H1 (cell line): ENCODE measurements at regions not wholly inside any gene's neighbourhood (a gene's known extent, or its start where the extent isn't known, plus 50 kb on each side); places are given as distances from the start of the nearest gene placed in this dataset.

ENCODE experiments used
- CTCF ChIA-PET: fragments of 300-600 bp; sonication (Branson Sonifier 250); formaldehyde crosslinking; loops from one replicate; lab custom pipeline; 2021; ENCODE audit not compliant: partially characterized antibody; lab: Charles Lee
- POLR2A ChIA-PET: fragments of 300-600 bp; sonication (Branson Sonifier 250); formaldehyde crosslinking; loops from one replicate; lab custom pipeline; 2021; ENCODE audit warnings: inconsistent platforms; ENCODE audit not compliant: partially characterized antibody; lab: Charles Lee
- DNase-seq, 2 experiments: peaks; one replicate each; pipeline versions ENCODE4 v3.0.0 to v3.0.0-alpha.2; 2010 to 2022; ENCODE audit warnings: low spot score in 2 of 2, low read depth in 1 of 2, mixed read lengths in 1 of 2
- FAIRE-seq: peaks from 2 replicates; lab custom pipeline; 2011; peaks lifted over from hg19 to GRCh38; lab: Jason Lieb, UNC
- H2AFZ ChIP-seq: 2 replicates; pipeline ENCODE4 v1.8.1; 2012; ENCODE audit warnings: low read length, inconsistent platforms
- H2AK5ac ChIP-seq: 2 replicates; pipeline ENCODE4 v1.6.1; 2013; ENCODE audit warnings: low read depth, low read length
- H2BK120ac ChIP-seq: replicated peaks from 2 replicates; pipeline ENCODE3; 2013; ENCODE audit warnings: low read depth, low read length, inconsistent platforms
- H2BK12ac ChIP-seq: 2 replicates; pipeline ENCODE4 v1.6.1; 2013; ENCODE audit warnings: low read depth, low read length
- H2BK15ac ChIP-seq: 2 replicates; pipeline ENCODE4 v1.6.1; 2013; ENCODE audit warnings: low read length
- H2BK20ac ChIP-seq: 2 replicates; pipeline ENCODE4 v1.6.1; 2013; ENCODE audit warnings: low read length
- H2BK5ac ChIP-seq: 2 replicates; pipeline ENCODE4 v1.6.1; 2013; ENCODE audit warnings: low read depth, low read length
- H3K14ac ChIP-seq: 2 replicates; pipeline ENCODE4 v1.6.1; 2013; ENCODE audit warnings: inconsistent platforms; ENCODE audit not compliant: insufficient read length
- H3K18ac ChIP-seq: 2 replicates; pipeline ENCODE4 v1.6.1; 2013; ENCODE audit warnings: low read length; ENCODE audit errors: extremely low read depth
- H3K23ac ChIP-seq: 2 replicates; pipeline ENCODE4 v1.6.1; 2013; ENCODE audit warnings: inconsistent platforms; ENCODE audit not compliant: insufficient read length
- H3K23me2 ChIP-seq: 2 replicates; pipeline ENCODE4 v1.6.1; 2013; ENCODE audit warnings: low read depth, low read length
- H3K27ac ChIP-seq: 2 replicates; pipeline ENCODE4 v1.6.1; 2011; ENCODE audit warnings: low read depth, low read length, inconsistent platforms
- H3K27me3 ChIP-seq, 4 experiments: replicated peaks in 1 of 4; 1 replicate in 1 of 4; 2 replicates in 3 of 4; pipeline versions ENCODE4 v1.6.1 to v1.8.1; 2011 to 2013; ENCODE audit warnings: low read length in 3 of 4, mild to moderate bottlenecking in 3 of 4, inconsistent platforms in 2 of 4, mixed read lengths in 2 of 4, moderate library complexity in 1 of 4; ENCODE audit not compliant: control insufficient read depth in 3 of 4, insufficient read depth in 3 of 4; ENCODE audit errors: extremely low read depth in 1 of 4
- H3K36me3 ChIP-seq, 4 experiments: 2 replicates each; pipeline versions ENCODE4 v1.6.1 to v1.8.1; 2011 to 2013; ENCODE audit warnings: mild to moderate bottlenecking in 4 of 4, low read length in 3 of 4, moderate library complexity in 2 of 4, control low read depth in 1 of 4, inconsistent platforms in 1 of 4; ENCODE audit not compliant: insufficient read depth in 4 of 4, control insufficient read depth in 2 of 4
- H3K4ac ChIP-seq: replicated peaks from 2 replicates; pipeline ENCODE3; 2013; ENCODE audit warnings: low read length, low read depth, mixed read lengths, inconsistent platforms; ENCODE audit not compliant: insufficient read length
- H3K4me1 ChIP-seq, 4 experiments: replicated peaks in 1 of 4; 1 replicate in 1 of 4; 2 replicates in 3 of 4; pipeline versions ENCODE4 v1.6.1 to v1.8.1; 2011 to 2013; ENCODE audit warnings: low read length in 3 of 4, inconsistent platforms in 2 of 4, mixed read lengths in 1 of 4; ENCODE audit not compliant: insufficient read depth in 4 of 4, control insufficient read depth in 3 of 4
- H3K4me2 ChIP-seq, 2 experiments: 2 replicates each; pipeline versions ENCODE4 v1.6.1 to v1.8.1; 2011 to 2013; ENCODE audit warnings: low read depth in 2 of 2, low read length in 2 of 2, control low read depth in 1 of 2, inconsistent platforms in 1 of 2, mild to moderate bottlenecking in 1 of 2; ENCODE audit not compliant: insufficient read depth in 1 of 2
- H3K4me3 ChIP-seq, 4 experiments: fragments of 200-600, 300-600 bp in 1 of 4; sonication (generic), shearing (Covaris generic), sonication (Bioruptor Twin) in 1 of 4; 2 replicates each; pipeline versions ENCODE4 v1.5.1 to v1.8.1; 2011 to 2016; ENCODE audit warnings: low read length in 4 of 4, low read depth in 3 of 4, control low read depth in 2 of 4, inconsistent platforms in 2 of 4, mild to moderate bottlenecking in 2 of 4, mixed read lengths in 1 of 4, moderate library complexity in 1 of 4; ENCODE audit not compliant: insufficient read depth in 2 of 4; ENCODE audit errors: extremely low read depth in 1 of 4
- H3K56ac ChIP-seq: replicated peaks from 2 replicates; pipeline ENCODE3; 2013; ENCODE audit warnings: low read depth, mild to moderate bottlenecking, mixed read lengths, low read length, inconsistent platforms; ENCODE audit not compliant: insufficient read length
- H3K79me1 ChIP-seq: 2 replicates; pipeline ENCODE4 v1.6.1; 2013; ENCODE audit warnings: low read depth, low read length, control low read depth
- H3K79me2 ChIP-seq, 2 experiments: 2 replicates each; pipeline versions ENCODE4 v1.6.1 to v1.8.1; 2012 to 2013; ENCODE audit warnings: low read length in 2 of 2, mild to moderate bottlenecking in 2 of 2, inconsistent platforms in 1 of 2; ENCODE audit not compliant: insufficient read depth in 2 of 2, control insufficient read depth in 1 of 2
- H3K9ac ChIP-seq, 4 experiments: replicated peaks in 1 of 4; 1 replicate in 1 of 4; 2 replicates in 3 of 4; pipeline versions ENCODE4 v1.6.1 to v1.8.1; 2011 to 2013; ENCODE audit warnings: low read depth in 3 of 4, low read length in 3 of 4, control low read depth in 2 of 4, mild to moderate bottlenecking in 2 of 4, moderate library complexity in 2 of 4, inconsistent platforms in 1 of 4; ENCODE audit errors: extremely low read depth in 1 of 4
- H3K9me3 ChIP-seq, 2 experiments: 2 replicates each; pipeline versions ENCODE4 v1.6.1 to v1.8.1; 2012 to 2013; ENCODE audit warnings: mild to moderate bottlenecking in 2 of 2, moderate library complexity in 2 of 2, control low read depth in 1 of 2, inconsistent platforms in 1 of 2, low read depth in 1 of 2, low read length in 1 of 2, mixed read lengths in 1 of 2; ENCODE audit not compliant: insufficient read depth in 2 of 2
- H4K20me1 ChIP-seq, 2 experiments: replicated peaks in 1 of 2; 2 replicates each; pipeline versions ENCODE3 to v1.8.1; 2011 to 2013; ENCODE audit warnings: inconsistent platforms in 2 of 2, low read length in 2 of 2, mild to moderate bottlenecking in 1 of 2; ENCODE audit not compliant: insufficient read depth in 2 of 2, control insufficient read depth in 1 of 2
- H4K5ac ChIP-seq: 2 replicates; pipeline ENCODE4 v1.6.1; 2013; ENCODE audit warnings: low read length, low read depth, mixed read lengths, inconsistent platforms; ENCODE audit not compliant: insufficient read length
- H4K8ac ChIP-seq: 2 replicates; pipeline ENCODE4 v1.8.0; 2013; ENCODE audit warnings: mild to moderate bottlenecking, moderate library complexity, low read length, inconsistent platforms; ENCODE audit not compliant: insufficient read depth; ENCODE audit errors: extremely low read depth
- H4K91ac ChIP-seq: replicated peaks from 2 replicates; pipeline ENCODE3; 2013; ENCODE audit warnings: low read length, mixed read lengths, inconsistent platforms; ENCODE audit not compliant: insufficient read length
- BACH1 ChIP-seq: IDR thresholded peaks from 2 replicates; pipeline ENCODE4 v1.6.1; 2012; ENCODE audit warnings: low read length, improper control_type of control experiment
- BRCA1 ChIP-seq: IDR thresholded peaks from 2 replicates; pipeline ENCODE4 v1.6.1; 2012; ENCODE audit warnings: low read depth, low read length, improper control_type of control experiment
- CBX8 ChIP-seq: fragments of 300-800, 300-1000 bp; sonication (generic); IDR thresholded peaks from 2 replicates; pipeline ENCODE4 v1.7.1; 2016; ENCODE audit warnings: low read depth, low read length, borderline replicate concordance
- EGR1 ChIP-seq: IDR thresholded peaks from 2 replicates; pipeline ENCODE4 v1.6.1; 2011; ENCODE audit warnings: low read depth, low read length, borderline replicate concordance
- HDAC6 ChIP-seq: IDR thresholded peaks from one replicate; pipeline ENCODE4 v1.7.1; 2012; ENCODE audit warnings: low read depth, mild to moderate bottlenecking, inconsistent platforms, low read length, moderate library complexity
- JUND ChIP-seq: IDR thresholded peaks from 2 replicates; pipeline ENCODE4 v1.6.1; 2011; ENCODE audit warnings: mild to moderate bottlenecking, improper control_type of control experiment, low read length
- MAFK ChIP-seq: IDR thresholded peaks from 2 replicates; pipeline ENCODE4 v1.6.1; 2012; ENCODE audit warnings: low read depth, mild to moderate bottlenecking, improper control_type of control experiment, low read length
- RAD21 ChIP-seq, 2 experiments: IDR thresholded peaks in 1 of 2; conservative IDR thresholded peaks in 1 of 2; 2 replicates each; pipeline ENCODE4 v1.6.1; 2011; ENCODE audit warnings: low read depth in 2 of 2, low read length in 2 of 2, improper control_type of control experiment in 1 of 2, inconsistent platforms in 1 of 2, mild to moderate bottlenecking in 1 of 2, moderate library complexity in 1 of 2
- SP4 ChIP-seq: IDR thresholded peaks from 2 replicates; pipeline ENCODE4 v1.6.1; 2012; ENCODE audit warnings: low read length, inconsistent platforms
- TAF7 ChIP-seq: optimal IDR thresholded peaks from 2 replicates; pipeline ENCODE3; 2011; ENCODE audit warnings: low read depth, mild to moderate bottlenecking, inconsistent platforms, low read length, moderate library complexity, borderline replicate concordance
- TEAD4 ChIP-seq: IDR thresholded peaks from 2 replicates; pipeline ENCODE4 v1.6.1; 2012; ENCODE audit warnings: low read depth, low read length, inconsistent platforms, mixed read lengths
- WGBS, 2 experiments: shearing (Covaris generic) in 1 of 2; methylation state at CpG; one replicate each; pipeline versions ENCODE4 v1.1.6 to v1.1.7; 2013 to 2015; ENCODE audit warnings: low lambda C conversion rate in 2 of 2, mixed read lengths in 2 of 2, inconsistent platforms in 1 of 2, low coverage in 1 of 2, missing lambda C conversion rate in 1 of 2; ENCODE audit not compliant: insufficient replicate concordance in 2 of 2, insufficient coverage in 1 of 2, insufficient read length in 1 of 2; ENCODE audit errors: extremely low coverage in 1 of 2, missing lambda C conversion rate in 1 of 2; 5-methylcytosine and 5-hydroxymethylcytosine counted together
- TF ChIP-seq, protein P1 (sequence below): IDR thresholded peaks from 2 replicates; pipeline ENCODE4 v1.6.1; 2012; ENCODE audit warnings: inconsistent platforms
- TF ChIP-seq, protein P2 (sequence below): IDR thresholded peaks from 2 replicates; pipeline ENCODE4 v1.6.1; 2011; ENCODE audit warnings: low read length, improper control_type of control experiment

DNA sequence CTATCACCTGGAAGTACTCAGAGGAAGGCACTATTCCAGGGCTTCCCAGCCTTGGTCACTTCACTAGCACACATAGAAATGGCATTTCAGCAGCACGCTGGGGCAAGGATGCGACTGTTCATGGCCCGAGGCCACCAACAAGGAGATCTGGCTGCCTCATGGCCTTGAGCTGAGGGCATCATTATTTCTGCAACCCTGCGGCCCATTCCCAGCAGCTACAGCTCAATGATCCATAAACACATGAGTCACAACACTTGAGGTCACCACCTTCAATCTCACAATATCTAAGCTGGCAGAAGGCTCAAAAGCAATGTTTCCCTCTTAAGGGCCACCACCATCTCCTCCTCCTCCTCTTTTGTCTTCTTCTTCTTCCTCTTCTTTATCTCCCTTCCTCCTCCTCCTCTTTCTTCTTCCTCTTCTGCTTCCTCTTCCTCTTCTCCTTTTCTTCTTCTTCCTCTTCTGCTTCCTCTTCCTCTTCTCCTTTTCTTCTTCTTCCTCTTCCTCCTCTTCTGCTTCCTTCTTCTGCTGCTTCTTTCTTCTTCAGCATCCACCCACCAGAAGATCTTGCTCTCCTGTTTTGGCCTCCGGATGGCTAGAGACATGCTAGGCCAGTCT, 382.9 kb upstream of the CNR1 start:
- Histone ChIP-seq H3K36me3 (no peaks in the 10 kb centered on the region), H3K27me3 (no peaks in the 10 kb centered on the region), H3K79me1 (no peaks in the 10 kb centered on the region), H3K4me2 (no peak overlapping the region), H4K8ac (no peak overlapping the region), H4K20me1 (no peaks in the 10 kb centered on the region), H3K18ac (no peak overlapping the region), H3K79me2 (no peaks in the 10 kb centered on the region), H4K91ac (no peak overlapping the region), H2BK20ac (no peak overlapping the region), H2BK5ac (no peak overlapping the region), H2BK120ac (no peak overlapping the region), H2BK15ac (no peak overlapping the region), H3K27ac (no peak overlapping the region), H2AK5ac (no peak overlapping the region), H3K4me1 (no peaks in the 10 kb centered on the region), H3K4me3 (no peak overlapping the region), H2AFZ (no peak overlapping the region), H4K5ac (no peak overlapping the region), H3K9me3 (no peaks in the 10 kb centered on the region), H3K4ac (no peak overlapping the region), H3K23me2 (no peaks in the 10 kb centered on the region), H3K14ac (no peak overlapping the region), H3K9ac (no peak overlapping the region), H3K23ac (no peak overlapping the region), H3K56ac (no peak overlapping the region), H2BK12ac (no peak overlapping the region)
- DNase-seq (no peak), FAIRE-seq (no peak)
- ChIA-PET CTCF (interaction anchor here (0.7 kb wide), 1 partner anchor 11 kb away, joined by 3 read pairs; no protein-coding TSS in a partner anchor), POLR2A (no interaction called here)
- 91% methylated on average over 5 of the region's 5 CpGs; no CpG with 5 or more reads in 1 of the 2 experiments for WGBS, 2 experiments
- TF ChIP-seq, protein P1, sequence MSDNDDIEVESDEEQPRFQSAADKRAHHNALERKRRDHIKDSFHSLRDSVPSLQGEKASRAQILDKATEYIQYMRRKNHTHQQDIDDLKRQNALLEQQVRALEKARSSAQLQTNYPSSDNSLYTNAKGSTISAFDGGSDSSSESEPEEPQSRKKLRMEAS: no peak
- TF ChIP-seq SP4 (no peak), CBX8 (no peak), RAD21 (IDR thresholded peaks at IDR 0.05 in 1 of 2, conservative IDR thresholded peaks at IDR 0.05 in 1 of 2; ENCODE audit: low read depth in 2 of 2, low read length in 2 of 2) (no peak), TAF7 (no peak), EGR1 (no peak), HDAC6 (no peak), BRCA1 (no peak), JUND (no peak), BACH1 (no peak), MAFK (no peak), TEAD4 (no peak)
- TF ChIP-seq, protein P2, sequence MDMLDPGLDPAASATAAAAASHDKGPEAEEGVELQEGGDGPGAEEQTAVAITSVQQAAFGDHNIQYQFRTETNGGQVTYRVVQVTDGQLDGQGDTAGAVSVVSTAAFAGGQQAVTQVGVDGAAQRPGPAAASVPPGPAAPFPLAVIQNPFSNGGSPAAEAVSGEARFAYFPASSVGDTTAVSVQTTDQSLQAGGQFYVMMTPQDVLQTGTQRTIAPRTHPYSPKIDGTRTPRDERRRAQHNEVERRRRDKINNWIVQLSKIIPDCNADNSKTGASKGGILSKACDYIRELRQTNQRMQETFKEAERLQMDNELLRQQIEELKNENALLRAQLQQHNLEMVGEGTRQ: no peak
